ENCODE measurements at regions not wholly inside any gene's neighbourhood (a gene's known extent, or its start where the extent isn't known, plus 50 kb on each side); places are given as distances from the start of the nearest gene placed in this dataset.
A peak's percentile ranks its signal among the peaks of the same experiment; 100 is the strongest.

DNA sequence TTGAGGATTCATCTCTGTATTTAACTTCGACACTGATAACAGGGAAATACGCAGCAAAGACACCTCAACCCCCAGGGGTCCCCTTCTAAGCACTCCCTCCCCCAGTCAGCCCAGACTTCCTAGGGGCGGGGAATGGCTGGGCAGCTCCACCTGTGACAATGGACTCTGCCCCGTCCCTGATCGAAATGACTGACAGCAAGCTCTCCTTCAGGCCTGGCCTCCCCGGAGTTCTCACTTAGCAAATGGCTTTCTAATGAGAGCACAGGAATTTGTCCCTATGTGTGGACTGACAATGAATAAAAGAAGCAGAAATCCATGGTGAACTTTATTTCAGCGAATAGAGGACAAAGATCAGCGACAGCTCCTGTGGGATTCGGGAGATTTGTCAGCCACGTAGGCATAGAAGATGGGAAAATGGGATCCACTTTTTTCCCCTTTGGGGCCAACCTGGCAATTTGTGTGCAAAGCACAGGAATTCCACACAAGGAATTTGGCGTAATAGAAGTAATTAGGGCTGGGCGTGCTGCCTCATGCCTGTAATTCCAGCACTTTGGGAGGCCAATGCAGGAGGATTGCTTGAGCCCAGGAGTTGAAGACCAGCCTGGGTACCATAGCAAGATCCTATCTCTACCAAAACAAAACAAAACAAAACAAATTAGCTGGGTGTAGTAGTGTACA lies 63.8 kb downstream of the TNFAIP2 start:
- Mint-ChIP-seq H3K4me3 (peak overlapping the region; percentile 44), H3K9me3 (no peaks in the 10 kb centered on the region), H3K27ac (0 out of 2 replicates have a peak overlapping the region, but pooled peaks have one; percentile 20), H3K4me1 (peaks cover 31% of the 10 kb centered on the region), H3K27me3 (ENCODE audit: low read depth) (peaks cover 36% of the 10 kb centered on the region), H3K36me3 (no peaks in the 10 kb centered on the region)
- TF ChIP-seq, protein P1, sequence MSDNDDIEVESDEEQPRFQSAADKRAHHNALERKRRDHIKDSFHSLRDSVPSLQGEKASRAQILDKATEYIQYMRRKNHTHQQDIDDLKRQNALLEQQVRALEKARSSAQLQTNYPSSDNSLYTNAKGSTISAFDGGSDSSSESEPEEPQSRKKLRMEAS (CRISPR knock-in tag; IDR thresholded peaks at IDR 0.05) = 0 out of 2 replicates have a peak, but pooled peaks have one; percentile 20
- TF ChIP-seq ATF2 (CRISPR knock-in tag; IDR thresholded peaks at IDR 0.05; ENCODE audit: borderline replicate concordance, low read depth) = no peak
- peak; percentile 65 for ATAC-seq
- DNase-seq (ENCODE audit: low spot score) = peak; percentile 60
- CTCF ChIA-PET = interaction anchor here (0.9 to 4.9 kb wide), 12 partner anchors 30 to 130 kb away, joined by 3 to 38 read pairs (median 6); partner anchors contain the start of gene TNFAIP2
- POLR2A ChIA-PET = interaction anchor here (0.8 kb wide), 1 partner anchor 34 kb away, joined by 3 read pairs; no protein-coding TSS in a partner anchor

- no peak for ATAC-seq
Measured at GRCh38 chr14:103187911-103188310, 64.7 kb downstream of the TNFAIP2 start.

More at GRCh38 chr14:103187911-103188310, 64.7 kb downstream of the TNFAIP2 start:
- H3K4me3 Mint-ChIP-seq = peak overlapping the region; percentile 69
- H3K36me3 Mint-ChIP-seq = no peaks in the 10 kb centered on the region; the same call in 1 of the 2 replicates
- ChIA-PET CTCF (interaction anchor here (1.3 to 4.9 kb wide), 3 partner anchors 31 to 104 kb away, joined by 4 to 38 read pairs (median 7); no protein-coding TSS in a partner anchor), POLR2A (no interaction called here)
- H3K4me1 Mint-ChIP-seq = peaks cover 31% of the 10 kb centered on the region
- peaks cover 5% of the 10 kb centered on the region for H3K9me3 Mint-ChIP-seq
- DNase-seq (ENCODE audit: low spot score) = no peak
- no peak overlapping the region for H3K27ac Mint-ChIP-seq
- no peak for TF ChIP-seq TEAD4 (CRISPR knock-in tag; IDR thresholded peaks at IDR 0.05)
- TF ChIP-seq, protein P2, sequence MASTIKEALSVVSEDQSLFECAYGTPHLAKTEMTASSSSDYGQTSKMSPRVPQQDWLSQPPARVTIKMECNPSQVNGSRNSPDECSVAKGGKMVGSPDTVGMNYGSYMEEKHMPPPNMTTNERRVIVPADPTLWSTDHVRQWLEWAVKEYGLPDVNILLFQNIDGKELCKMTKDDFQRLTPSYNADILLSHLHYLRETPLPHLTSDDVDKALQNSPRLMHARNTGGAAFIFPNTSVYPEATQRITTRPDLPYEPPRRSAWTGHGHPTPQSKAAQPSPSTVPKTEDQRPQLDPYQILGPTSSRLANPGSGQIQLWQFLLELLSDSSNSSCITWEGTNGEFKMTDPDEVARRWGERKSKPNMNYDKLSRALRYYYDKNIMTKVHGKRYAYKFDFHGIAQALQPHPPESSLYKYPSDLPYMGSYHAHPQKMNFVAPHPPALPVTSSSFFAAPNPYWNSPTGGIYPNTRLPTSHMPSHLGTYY (CRISPR knock-in tag; IDR thresholded peaks at IDR 0.05) = no peak
- TF ChIP-seq CBFB (CRISPR knock-in tag; IDR thresholded peaks at IDR 0.05; ENCODE audit: low read depth) = no peak
- TF ChIP-seq ARID4B (CRISPR knock-in tag; IDR thresholded peaks at IDR 0.05; ENCODE audit: borderline replicate concordance) = no peak
- no peak for TF ChIP-seq SP1 (CRISPR knock-in tag; conservative IDR thresholded peaks at IDR 0.05)
- H3K27me3 Mint-ChIP-seq (ENCODE audit: low read depth) = peaks cover 40% of the 10 kb centered on the region

All from WTC11 (cell line).